HG03159 (cell line): ENCODE measurements at regions not wholly inside any gene's neighbourhood (a gene's known extent, or its start where the extent isn't known, plus 50 kb on each side); places are given as distances from the start of the nearest gene placed in this dataset.
"Not testable (repeated sequence)": the region's sequence is repeated elsewhere in the genome, so short reads cannot be mapped to it uniquely, and the experiment has no call there.

Experiments
- ATAC-seq: cut with Tn5 transposase; IDR thresholded peaks from one replicate; pipeline ENCODE4 v1.9.1; 2021; ENCODE audit warnings: mild to moderate bottlenecking, moderate library complexity; ENCODE audit not compliant: unreplicated experiment

GRCh38 chr5:9813305-9813704 is 183.2 kb upstream of the TAS2R1 start:
- no peak for ATAC-seq

GRCh38 chr5:9807366-9807765 is 177.2 kb upstream of the TAS2R1 start:
- ATAC-seq: not testable (repeated sequence)

- no peak for ATAC-seq
Observed at GRCh38 chr5:9801908-9802307, 171.8 kb upstream of the TAS2R1 start.

GRCh38 chr5:9799606-9800005 is 169.5 kb upstream of the TAS2R1 start:
- no peak for ATAC-seq

GRCh38 chr5:9790276-9790675 is 160.1 kb upstream of the TAS2R1 start:
- no peak for ATAC-seq

GRCh38 chr5:9789777-9790176 is 159.6 kb upstream of the TAS2R1 start:
- no peak for ATAC-seq

GRCh38 chr5:9787861-9788600 is 157.9 kb upstream of the TAS2R1 start:
- no peak for ATAC-seq

- no peak for ATAC-seq
Observed at GRCh38 chr5:9786380-9787360, 156.5 kb upstream of the TAS2R1 start.

- ATAC-seq: no peak
Observed at GRCh38 chr5:9785751-9786150, 155.6 kb upstream of the TAS2R1 start.

- ATAC-seq: no peak
Observed at GRCh38 chr5:9784231-9784630, 154.1 kb upstream of the TAS2R1 start.

GRCh38 chr5:9782826-9783560 is 152.8 kb upstream of the TAS2R1 start:
- no peak for ATAC-seq

- ATAC-seq: no peak
Observed at GRCh38 chr5:9781890-9782289, 151.7 kb upstream of the TAS2R1 start.

GRCh38 chr5:9781275-9781674 is 151.1 kb upstream of the TAS2R1 start:
- no peak for ATAC-seq

GRCh38 chr5:9780501-9780900 is 150.3 kb upstream of the TAS2R1 start:
- ATAC-seq: no peak

- no peak for ATAC-seq
Observed at GRCh38 chr5:9776525-9776924, 146.4 kb upstream of the TAS2R1 start.

- ATAC-seq: no peak
Observed at GRCh38 chr5:9775339-9775738, 145.2 kb upstream of the TAS2R1 start.

GRCh38 chr5:9774472-9775079 is 144.4 kb upstream of the TAS2R1 start:
- ATAC-seq: no peak

GRCh38 chr5:9771079-9771478 is 140.9 kb upstream of the TAS2R1 start:
- ATAC-seq: no peak

- ATAC-seq: no peak
Observed at GRCh38 chr5:9766581-9766980, 136.4 kb upstream of the TAS2R1 start.

- no peak for ATAC-seq
Observed at GRCh38 chr5:9765419-9766140, 135.4 kb upstream of the TAS2R1 start.
